Fibroblast of skin of scalp (primary cell): ENCODE measurements at regions not wholly inside any gene's neighbourhood (a gene's known extent, or its start where the extent isn't known, plus 50 kb on each side); places are given as distances from the start of the nearest gene placed in this dataset.
"Not testable (repeated sequence)": the region's sequence is repeated elsewhere in the genome, so short reads cannot be mapped to it uniquely, and the experiment has no call there.

Experiments
- DNase-seq: peaks from one replicate; pipeline ENCODE4 v3.0.0-alpha.2; 2013

DNA sequence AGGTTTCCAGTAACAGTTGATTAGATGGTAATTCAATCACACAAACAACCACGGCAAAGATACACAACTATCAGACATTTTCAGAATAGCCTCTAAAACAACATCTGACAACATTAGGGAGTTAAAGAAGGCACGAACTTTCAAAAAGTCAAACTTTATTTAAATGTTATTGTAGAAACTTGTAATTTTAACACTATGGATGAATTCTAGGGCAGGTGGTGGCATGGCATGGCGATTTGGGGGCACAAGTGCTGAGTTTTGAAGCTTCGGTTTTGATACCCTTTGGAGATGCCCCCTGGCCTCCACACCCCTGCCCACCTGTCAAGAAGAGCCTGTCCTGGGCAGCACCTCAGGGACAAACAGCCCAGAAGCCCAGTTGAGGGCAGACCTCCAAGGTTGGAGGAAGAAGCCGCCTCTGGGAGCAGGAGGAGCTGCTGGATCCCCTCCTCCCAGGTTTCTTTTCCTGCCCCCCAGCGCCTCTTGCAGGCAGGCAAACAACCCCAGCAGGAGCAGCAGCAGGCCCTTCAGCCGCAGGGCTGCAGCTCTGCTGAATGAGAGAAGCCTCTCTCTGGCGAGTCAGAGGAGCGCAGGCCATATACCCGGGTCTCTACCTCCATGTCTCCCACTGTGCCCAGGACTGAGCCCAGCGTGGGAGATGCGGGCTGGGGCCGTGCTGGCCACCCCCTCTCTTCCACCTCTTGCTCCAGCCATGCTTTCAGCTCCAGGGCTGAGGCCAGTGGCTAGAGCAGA is 102.1 kb upstream of the IGLL5 start:
- DNase-seq: no peak

DNA sequence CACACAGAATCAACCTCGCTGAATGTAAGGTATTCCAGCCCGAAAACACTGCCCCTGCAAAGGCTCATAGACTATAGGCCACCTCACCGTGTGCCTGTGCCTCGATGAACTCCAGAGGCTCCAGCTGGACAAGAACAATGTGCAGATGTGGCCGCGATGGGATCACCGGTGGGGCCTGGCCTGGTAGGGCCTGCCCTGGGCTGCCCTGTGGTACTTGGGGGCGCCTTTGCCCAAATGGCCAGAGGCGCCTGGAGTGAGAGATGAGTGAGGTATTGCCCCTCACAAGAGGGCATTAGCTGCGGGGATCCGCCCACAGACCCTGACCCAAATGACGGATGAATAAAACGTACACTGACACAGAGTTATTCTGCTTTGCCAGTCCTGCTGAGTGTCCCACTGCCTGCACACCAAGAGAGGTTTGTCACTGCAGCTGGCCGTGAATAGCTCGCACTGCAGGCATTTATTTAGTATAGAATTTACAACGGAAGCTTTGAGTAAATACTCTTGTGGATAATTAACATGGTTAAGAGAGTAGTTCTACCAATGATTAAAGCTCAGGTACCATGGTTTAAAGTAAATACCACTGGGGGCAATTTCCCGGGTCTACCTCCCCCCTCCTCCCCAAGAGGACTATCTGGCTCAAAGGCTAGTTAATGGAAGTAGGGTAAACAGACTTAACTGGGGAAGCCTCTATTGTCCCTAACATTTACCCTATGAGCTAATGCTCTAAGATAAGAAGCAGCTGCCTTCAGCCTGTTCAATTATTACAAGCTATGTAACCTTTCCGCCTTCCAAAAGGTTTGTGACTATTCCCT is 101.1 kb upstream of the IGLL5 start:
- DNase-seq: no peak

DNA sequence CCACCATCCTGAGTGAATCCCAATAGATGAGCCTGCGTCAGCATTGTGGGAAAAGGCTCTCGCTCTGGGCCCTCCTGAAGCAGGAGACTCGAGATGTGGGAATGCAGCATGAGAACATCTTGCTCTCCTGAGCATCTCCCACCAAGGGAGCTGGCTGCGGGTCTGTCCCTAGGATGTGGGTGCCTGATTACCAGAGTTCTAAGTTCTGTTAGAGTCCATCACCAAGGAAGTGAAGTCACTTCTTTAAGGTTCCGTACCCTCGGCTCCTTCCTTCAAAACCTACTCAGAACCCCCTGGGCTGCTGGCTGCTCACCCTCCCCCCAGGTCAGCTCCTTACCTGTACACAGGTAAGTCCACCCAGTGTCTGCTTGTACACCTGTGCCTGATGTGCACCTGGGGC is 100.5 kb upstream of the IGLL5 start:
- DNase-seq: no peak

DNA sequence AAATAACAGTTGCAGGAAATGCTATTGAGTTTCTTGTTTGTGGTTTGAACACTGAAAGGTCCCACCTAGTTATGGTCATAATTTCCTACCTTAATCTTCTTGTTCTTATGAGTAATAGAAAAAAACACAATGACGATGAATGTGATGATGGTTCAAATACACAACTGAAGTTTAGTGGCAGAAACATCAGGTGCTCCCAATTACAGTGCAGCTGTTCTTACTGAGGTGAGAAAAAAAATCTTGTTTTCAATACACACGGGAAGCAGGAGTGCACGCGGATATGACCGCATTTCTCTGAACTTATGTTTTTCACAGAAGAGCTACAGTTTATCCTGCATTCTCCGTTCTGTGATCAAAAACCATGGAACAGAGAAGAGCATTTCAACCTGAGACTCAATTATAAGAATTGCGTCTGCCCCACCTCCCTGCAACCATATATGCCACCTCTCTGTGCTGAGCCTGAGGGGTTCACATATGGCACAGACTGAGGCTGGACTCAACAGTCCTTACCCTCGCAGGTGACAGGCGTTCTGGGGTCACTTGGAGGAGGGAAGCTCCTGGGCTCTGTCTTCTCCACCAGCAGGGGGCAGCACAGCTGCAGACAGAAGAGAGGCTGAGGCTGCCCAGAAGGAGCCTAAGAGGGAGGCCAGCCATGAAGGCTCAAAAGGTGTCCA is 99.7 kb upstream of the IGLL5 start:
- peak; percentile 35 for DNase-seq

DNA sequence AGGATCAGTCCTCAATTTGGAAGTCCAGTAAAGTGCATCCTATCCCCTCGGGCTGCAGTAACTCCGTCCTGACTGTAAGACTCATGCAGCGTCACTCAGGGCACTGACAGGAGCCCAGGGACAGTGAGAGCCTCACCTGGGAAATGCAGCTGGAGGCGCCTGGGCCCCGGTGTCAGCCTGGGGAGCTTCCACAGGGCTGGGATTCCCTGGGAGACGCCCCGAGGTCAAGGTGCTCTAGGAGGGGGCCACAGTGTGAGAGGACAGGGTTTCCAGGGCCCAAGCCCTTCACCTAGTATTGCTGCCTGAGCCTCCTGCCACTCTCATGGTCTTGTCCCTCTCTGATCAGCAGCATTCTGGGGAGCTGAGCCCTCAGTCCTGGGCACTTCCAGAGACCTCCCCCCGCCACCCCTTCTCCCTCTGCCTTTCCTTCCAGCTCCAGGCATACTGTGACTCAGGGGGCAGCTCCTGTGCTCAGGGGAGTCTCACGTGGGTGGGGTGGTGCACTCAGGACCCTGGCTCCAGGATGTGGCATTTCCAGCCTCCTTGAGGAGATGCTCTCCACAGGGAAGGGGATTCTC is 99.1 kb upstream of the IGLL5 start:
- no peak for DNase-seq

DNA sequence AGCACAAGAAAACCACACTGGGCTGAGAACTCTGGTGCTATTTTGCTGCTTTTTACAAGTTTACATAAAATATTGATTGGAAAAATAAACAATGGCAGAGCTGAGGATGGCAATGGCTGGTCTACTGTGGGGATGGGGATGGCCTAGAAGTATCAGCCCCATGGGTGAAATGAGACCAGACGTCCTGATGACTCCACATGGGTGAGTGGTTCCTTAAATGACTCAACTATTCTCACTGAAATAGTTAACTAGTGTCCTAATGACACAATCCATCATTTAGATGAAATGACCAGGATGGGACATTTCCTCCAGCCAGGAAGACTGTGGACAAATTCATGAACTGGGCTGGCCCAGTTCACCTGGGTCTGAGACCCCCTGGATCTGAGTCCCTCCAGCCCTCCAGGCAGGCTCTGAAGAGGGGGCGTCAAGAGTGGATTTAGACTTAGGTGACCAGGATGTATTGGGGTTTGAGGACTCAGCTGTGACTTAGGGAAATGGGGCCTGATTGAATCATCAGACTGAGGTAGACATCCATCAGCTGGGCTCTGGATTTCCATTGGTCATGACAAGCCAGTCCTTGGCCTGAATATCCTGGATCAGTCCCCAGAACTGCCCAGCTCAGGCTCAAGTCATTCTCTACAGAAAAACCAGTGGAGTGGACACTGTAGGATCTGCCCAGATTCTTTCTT is 98.2 kb upstream of the IGLL5 start:
- no peak for DNase-seq

DNA sequence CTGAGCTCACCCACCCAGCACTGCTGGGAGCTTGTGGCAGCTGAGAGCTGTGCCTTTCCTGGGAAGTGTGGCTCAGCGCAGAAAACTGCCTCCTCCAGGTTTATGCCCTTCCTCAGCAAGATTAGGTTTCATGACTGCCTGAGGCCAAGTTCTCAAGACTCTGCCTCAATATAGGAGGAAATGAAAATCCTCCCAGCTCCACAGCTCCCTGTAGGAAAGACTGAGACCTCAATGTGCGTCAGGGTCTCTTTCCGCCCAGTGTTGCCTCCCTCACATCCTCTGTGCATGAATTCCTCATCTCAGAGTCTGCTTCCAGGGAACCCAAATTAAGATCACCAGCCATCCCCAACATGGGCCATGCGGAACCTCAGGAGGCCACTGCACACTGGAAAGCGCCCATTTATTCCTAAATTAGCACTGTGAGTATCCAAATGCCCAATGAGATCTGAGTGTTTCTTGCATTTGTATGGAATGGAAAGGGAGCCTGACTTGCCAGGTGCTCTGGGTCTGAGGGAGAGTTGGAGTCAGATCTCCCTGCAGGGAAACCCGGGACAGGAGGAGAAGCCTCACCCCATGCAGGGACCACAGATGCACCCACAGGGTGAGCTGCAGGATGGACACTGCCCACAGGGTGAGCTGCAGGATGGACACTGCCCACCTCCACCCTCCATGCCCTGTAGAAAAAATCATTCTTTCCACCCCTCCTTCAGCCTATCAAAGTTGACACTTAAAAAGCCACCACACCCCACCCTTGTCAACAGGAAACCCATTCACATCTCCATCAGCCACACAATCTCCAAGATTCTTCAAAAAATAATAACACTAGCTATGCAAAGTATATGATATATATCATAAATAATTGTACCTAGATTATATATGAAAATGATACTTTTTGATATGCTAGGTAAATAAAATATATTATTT is 97.4 kb upstream of the IGLL5 start:
- DNase-seq: no peak

DNA sequence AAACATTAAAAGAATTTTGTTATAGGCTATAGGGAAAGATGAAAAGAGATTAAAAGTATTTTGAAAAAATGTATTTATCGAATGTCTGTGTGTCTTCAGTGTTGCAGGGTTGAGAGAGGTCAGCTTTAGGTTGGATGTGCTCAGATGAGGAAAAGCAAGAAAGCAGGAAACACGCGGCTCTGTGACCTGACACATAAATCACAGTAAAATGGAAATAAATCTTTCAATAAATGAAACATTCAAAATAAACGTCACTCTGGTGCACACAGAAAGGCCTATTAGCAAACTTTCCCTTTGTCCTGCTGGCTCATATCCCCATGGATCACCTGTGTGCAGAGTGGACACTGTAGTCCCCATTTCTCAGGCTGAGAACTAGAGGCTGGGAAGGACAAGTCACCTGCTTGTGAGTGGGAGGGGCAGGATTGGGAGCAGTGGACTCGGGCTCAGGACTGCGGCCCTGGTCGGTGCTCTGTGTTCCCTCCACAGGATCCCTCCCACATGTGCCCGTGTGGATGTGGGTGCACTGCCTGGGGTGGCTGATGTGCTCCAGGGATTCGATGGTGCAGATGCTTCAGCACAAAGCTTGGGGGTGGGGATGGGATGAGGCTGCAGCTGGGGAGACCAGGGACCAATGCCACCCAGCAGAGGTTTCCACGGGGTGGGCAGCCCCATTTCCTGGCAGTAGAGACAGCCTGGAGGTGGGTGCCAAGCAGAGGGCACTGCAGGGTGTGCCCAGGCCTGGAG is 96.0 kb upstream of the IGLL5 start:
- no peak for DNase-seq

DNA sequence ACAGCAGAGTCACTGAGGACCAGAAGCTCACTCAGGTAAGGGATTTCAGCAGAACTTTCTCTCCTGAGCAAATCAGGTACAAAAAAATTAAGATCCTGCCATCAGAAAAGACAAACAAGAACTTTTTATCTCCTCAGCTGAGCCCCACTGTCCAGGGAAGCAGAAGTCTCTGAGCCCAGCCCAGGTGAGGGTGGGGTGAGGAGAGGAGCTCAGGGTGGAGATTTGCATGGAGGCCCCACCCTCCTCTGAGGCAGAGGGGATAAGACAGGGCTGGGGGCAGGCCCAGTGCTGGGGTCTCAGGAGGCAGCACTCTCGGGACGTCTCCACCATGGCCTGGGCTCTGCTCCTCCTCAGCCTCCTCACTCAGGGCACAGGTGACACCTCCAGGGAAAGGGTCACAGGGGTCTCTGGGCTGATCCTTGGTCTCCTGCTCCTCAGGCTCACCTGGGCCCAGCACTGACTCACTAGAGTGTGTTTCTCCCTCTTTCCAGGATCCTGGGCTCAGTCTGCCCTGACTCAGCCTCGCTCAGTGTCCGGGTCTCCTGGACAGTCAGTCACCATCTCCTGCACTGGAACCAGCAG is 95.3 kb upstream of the IGLL5 start:
- DNase-seq: not testable (repeated sequence)

DNA sequence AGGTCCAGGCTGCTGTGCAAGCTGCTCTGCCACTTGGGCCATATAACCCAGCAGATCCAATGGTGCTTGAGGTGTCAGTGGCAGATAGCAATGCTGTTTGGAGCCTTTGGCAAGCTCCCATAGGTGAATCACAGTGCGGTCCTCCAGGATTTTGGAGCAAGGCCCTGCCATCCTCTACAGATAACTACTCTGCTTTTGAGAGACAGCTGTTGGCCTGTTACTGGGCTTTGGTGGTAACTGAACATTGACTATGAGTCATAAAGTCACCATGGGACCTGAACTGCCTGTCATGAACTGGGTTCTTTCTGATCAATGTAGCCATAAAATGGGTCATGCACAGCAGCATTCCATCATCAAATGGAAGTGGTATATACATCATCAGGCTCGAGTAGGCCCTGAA is 92.0 kb upstream of the IGLL5 start:
- not testable (repeated sequence) for DNase-seq

DNA sequence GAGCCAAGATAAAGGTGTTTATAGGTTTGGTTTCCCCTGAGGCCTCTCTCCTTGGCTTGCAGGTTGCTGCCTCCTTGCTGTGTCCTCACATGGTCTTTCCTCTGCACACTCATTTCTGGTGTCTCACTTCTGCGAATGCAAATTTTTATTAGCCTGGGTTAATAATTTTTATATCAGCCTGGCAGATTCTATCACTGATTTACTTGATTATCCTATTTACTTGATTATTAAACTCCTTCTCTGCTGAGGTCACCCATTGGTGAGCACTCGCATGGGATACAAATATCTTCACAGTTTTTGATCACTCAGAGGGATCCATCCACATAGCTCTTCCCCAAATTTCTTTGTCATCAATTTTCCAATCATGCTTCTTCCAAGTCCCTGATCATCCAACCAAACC is 90.9 kb upstream of the IGLL5 start:
- DNase-seq: no peak

DNA sequence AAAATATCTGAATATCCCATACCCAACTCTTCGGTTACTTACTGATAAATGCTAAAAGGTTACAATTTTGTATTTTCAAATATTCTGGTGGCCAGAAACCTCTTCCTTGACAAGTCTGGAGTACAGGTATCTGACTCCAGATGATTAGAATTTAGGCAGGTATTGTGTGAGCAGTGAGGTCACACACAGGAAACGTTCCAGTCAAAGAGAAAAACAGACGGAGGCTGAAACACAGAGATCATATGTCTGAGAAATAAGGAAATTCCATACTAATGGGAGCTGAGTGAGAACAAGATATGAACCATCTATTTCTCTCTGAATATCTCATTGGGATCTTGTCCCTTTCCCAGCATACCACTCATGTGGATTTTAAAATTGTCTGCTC is 89.4 kb upstream of the IGLL5 start:
- no peak for DNase-seq

DNA sequence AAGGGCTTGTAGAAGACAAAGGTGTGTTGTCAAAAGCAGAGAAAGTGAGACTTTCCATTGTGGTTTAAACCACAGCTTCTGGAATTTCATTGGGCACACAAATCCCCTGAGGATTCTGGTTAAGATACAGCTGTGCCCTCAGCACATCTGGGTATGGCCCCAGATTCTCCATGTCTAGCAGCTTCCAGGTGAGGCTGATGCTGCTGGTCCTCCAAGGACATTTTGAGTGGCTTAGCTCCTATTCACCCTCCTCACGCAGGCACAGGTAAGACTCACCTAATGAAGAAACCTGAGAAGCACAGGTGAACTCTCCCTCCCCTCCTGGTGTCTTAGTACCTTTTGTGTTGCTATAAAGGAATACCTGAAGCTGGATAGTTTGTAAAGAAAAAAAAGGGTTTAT is 88.9 kb upstream of the IGLL5 start:
- DNase-seq: no peak

DNA sequence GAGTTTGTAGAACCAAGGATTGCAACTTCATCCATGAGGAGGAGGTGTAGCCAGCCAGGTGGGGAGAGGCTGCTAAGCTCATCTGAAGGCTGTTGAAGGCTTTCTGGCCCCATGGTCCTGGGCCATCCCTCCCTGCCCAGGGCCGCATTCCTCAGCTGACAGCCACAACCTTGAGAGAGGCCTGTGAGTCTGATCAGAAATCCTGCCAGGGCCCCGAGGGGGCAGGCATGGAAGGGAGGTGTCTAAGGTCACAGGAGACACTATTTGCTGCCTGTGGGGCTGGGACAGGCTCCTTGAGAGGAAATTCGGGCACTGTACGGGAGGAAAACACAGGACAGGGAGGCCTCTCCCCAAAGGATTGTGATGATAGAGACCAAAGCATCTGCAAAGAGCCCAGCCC is 88.1 kb upstream of the IGLL5 start:
- DNase-seq: no peak

DNA sequence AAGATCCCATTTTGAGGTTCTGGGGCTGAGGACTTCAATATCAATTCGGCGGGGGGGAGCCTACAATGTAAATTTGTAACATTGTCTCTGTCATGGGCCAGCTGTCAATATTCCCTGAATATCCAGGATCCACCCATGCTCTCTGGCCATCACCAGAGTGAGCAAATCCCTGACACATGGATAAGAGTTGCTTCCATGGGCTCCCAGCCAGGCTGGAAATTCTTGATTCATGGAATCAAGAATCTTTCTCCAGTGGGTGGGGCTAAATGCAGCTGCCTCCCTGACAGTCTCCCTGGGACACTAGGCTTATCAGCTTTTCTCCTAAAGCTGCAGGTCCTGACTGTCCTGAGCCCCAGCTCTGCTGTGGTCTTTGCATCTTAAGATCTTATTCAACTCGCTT is 86.9 kb upstream of the IGLL5 start:
- DNase-seq: peak; percentile 21

DNA sequence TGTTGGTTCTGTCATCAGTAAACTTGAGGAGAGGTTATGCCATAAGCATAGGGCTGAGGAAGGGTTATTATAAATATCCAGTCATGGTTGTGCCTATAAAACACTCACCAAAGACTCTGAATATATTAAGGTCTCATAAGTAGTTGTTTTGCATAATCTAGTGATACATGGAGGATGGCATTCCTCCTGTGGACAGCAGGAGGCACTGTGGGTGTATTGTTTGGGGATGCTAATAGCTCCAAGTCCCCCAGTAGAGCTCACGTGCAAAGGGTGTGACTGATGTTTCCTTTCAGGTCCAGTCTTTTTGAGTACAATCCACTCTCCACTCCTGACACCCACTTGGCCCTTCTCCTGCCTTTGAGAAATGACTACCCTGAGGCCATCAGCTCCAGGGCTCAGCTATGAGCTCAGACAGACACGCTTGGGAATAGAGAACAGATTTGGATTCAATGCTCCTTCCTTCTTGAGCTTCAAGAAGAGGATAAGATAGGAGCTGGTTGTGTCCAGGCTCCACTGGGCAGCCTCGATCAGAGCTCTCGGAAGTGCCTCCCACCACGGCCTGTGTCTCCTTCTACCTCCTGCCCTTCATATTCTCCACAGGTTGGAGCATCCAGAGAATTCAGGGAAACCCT is 85.2 kb upstream of the IGLL5 start:
- no peak for DNase-seq

DNA sequence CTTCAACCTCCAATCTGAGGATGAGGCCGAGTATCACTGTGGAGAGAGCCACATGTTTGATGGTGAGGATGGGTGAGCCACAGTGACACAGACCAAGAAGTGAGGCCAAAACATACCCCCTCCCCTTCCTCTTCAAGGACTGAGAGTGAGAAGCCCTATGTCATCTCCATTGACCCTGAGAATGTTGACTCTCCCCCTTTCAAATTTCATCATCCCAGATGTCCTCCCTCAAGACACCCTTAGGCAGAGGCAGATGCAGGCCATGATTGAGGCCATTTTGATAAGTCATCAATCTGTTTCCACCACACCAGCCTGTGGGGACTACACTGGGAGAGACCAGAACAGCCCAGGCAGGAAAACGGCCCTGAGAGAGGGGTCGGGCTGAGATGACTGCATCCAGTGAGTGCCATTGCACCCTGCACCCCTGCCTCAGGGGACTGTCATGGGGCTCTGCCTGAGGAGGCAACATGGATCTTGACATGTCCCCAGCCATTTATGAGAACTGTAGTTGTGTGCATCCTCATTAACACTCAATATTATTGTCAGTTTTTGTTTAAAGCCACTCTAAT is 84.2 kb upstream of the IGLL5 start:
- DNase-seq: no peak

DNA sequence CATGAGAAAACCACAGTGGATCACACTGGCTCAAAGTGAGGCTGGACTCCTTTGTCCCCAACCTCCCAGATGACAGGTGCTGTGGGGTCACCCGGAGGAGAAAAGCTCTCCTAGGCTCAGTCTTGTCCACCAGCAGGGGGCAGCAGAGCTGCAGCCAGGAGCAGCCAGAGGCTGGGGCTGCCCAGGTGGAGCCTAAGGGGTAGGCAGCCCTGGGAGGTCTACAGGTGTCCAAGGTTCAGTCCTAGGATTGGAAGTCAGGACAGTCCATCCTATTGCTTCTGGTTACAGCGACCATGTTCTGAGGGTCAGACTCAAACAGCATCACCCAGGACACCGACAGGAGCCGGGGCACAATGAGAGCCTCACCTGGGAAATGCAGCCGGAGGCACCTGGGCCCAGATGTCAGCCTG is 77.6 kb upstream of the IGLL5 start:
- DNase-seq: peak; percentile 31

DNA sequence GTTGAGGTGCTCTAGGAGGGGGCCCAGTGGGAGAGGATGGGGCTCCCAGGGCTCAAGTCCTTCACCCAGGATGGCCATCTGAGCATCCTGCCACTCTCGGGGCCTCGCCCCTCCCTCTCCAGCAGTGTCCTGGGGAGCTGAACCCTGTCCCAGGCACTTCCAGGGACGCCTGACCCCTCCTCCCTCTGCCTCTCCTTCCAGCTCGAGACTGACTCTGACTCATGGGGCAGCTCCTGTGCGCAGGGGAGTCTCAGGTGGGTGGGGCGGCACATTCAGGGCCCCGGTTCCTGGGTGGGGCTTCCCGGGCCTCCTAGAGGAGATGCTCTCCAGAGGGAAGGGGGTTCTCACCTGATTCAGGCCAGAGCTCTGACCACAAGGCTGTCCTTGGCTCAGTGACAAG is 77.1 kb upstream of the IGLL5 start:
- DNase-seq: no peak
